Testis (tissue), 2 donors: ENCODE measurements at regions not wholly inside any gene's neighbourhood (a gene's known extent, or its start where the extent isn't known, plus 50 kb on each side); places are given as distances from the start of the nearest gene placed in this dataset.
A peak's percentile ranks its signal among the peaks of the same experiment; 100 is the strongest.

Experiments used
- DNase-seq: peaks from one replicate; pipeline ENCODE4 v3.0.0-alpha.2; 2019
- H3K27ac ChIP-seq, 2 donors: fragments of 200-600 bp; sonication (generic); one replicate each; pipeline ENCODE4 v1.5.1; 2019
- H3K27me3 ChIP-seq: fragments of 200-600 bp; sonication (generic); one replicate; pipeline ENCODE4 v1.5.1; 2019
- H3K36me3 ChIP-seq: fragments of 200-600 bp; sonication (generic); one replicate; pipeline ENCODE4 v1.5.1; 2017; ENCODE audit warnings: low read depth; ENCODE audit errors: missing control alignments
- H3K4me1 ChIP-seq: fragments of 200-600 bp; sonication (generic); one replicate; pipeline ENCODE4 v1.5.1; 2019
- H3K4me3 ChIP-seq, 2 donors: fragments of 200-600 bp; sonication (generic); one replicate each; pipeline ENCODE4 v1.5.1; 2017 to 2019
- H3K9me3 ChIP-seq: fragments of 200-600 bp; sonication (generic); one replicate; pipeline ENCODE4 v1.5.1; 2017
- POLR2A ChIP-seq: fragments of 450-650 bp; IDR thresholded peaks from one replicate; pipeline ENCODE4 v1.6.1; 2017; ENCODE audit warnings: antibody characterized with exemption, mild to moderate bottlenecking, moderate library complexity
- WGBS, 2 donors: methylation state at CpG; one replicate each; pipeline ENCODE4 v1.1.5; 2018; 5-methylcytosine and 5-hydroxymethylcytosine counted together
- intact Hi-C: fragments of 100-400 bp; cut with DNase I; formaldehyde crosslinking; loops from one replicate; pipeline ENCODE4 v1.15.1; 2023; ENCODE audit warnings: low total_unique reads
- TF ChIP-seq, protein P1 (sequence below), 3 experiments: fragments of 450-650 bp in 2 of 3; fragments of 200-600 bp in 1 of 3; sonication (generic) in 1 of 3; IDR thresholded peaks; one replicate each; pipeline ENCODE4 v1.5.1; 2016 to 2019; ENCODE audit warnings: antibody characterized with exemption in 3 of 3, mild to moderate bottlenecking in 2 of 3, moderate library complexity in 1 of 3

- H3K9me3 ChIP-seq: no peaks in the 10 kb centered on the region
- intact Hi-C loops: no loop called here
- DNase-seq: no peak
- no peaks in the 10 kb centered on the region for H3K36me3 ChIP-seq
- no peak overlapping the region for H3K27ac ChIP-seq
- H3K4me3 ChIP-seq: peak overlapping the region in 1 of 2 donors; percentile 36
- WGBS, 2 donors: 71 to 74% methylated on average over 3 to 4 of the region's 4 CpGs
- no peaks in the 10 kb centered on the region for H3K4me1 ChIP-seq
- no peaks in the 10 kb centered on the region for H3K27me3 ChIP-seq
- no peak for TF ChIP-seq POLR2A
- TF ChIP-seq, protein P1, sequence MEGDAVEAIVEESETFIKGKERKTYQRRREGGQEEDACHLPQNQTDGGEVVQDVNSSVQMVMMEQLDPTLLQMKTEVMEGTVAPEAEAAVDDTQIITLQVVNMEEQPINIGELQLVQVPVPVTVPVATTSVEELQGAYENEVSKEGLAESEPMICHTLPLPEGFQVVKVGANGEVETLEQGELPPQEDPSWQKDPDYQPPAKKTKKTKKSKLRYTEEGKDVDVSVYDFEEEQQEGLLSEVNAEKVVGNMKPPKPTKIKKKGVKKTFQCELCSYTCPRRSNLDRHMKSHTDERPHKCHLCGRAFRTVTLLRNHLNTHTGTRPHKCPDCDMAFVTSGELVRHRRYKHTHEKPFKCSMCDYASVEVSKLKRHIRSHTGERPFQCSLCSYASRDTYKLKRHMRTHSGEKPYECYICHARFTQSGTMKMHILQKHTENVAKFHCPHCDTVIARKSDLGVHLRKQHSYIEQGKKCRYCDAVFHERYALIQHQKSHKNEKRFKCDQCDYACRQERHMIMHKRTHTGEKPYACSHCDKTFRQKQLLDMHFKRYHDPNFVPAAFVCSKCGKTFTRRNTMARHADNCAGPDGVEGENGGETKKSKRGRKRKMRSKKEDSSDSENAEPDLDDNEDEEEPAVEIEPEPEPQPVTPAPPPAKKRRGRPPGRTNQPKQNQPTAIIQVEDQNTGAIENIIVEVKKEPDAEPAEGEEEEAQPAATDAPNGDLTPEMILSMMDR (IDR thresholded peaks at IDR 0.05): no peak
Measured at GRCh38 chr13:80074811-80075210, 266.1 kb downstream of the SPRY2 start.

GRCh38 chr13:80074143-80074752, 266.7 kb downstream of the SPRY2 start:
- WGBS, 2 donors: 70 to 80% methylated on average over 13 of the region's 13 CpGs
- TF ChIP-seq POLR2A: no peak
- TF ChIP-seq, protein P1 (IDR thresholded peaks at IDR 0.05): no peak
- Histone ChIP-seq H3K27me3 (no peaks in the 10 kb centered on the region), H3K27ac (no peak overlapping the region), H3K4me1 (no peaks in the 10 kb centered on the region), H3K36me3 (no peaks in the 10 kb centered on the region), H3K4me3 (peak overlapping the region in 1 of 2 donors; percentile 36), H3K9me3 (no peaks in the 10 kb centered on the region)
- intact Hi-C loops: no loop called here
- peak; percentile 41 for DNase-seq

DNA sequence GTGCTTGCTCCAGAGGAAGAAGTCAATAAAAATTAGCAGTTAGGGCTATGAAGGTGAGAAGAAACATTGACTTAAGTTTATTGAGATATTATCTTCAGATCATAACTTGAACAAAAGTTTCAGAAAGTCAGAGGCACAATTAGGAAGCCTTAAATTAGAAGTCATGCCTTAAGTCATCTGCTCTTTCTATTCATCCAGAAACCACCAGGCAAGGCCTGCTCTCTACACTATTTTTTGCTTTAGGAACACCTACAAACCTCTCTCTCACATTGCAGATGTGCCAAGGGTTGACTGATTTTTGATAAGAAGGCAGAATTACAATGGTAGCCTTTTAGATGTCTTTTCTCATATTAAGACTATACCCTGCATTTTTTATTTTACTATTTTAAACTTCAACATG, 268.7 kb downstream of the SPRY2 start:
- Histone ChIP-seq H3K9me3 (no peaks in the 10 kb centered on the region), H3K27me3 (no peaks in the 10 kb centered on the region), H3K4me1 (no peaks in the 10 kb centered on the region), H3K27ac (no peak overlapping the region), H3K36me3 (no peaks in the 10 kb centered on the region), H3K4me3 (no peak overlapping the region)
- intact Hi-C loops: no loop called here
- TF ChIP-seq, protein P1 (IDR thresholded peaks at IDR 0.05): no peak
- TF ChIP-seq POLR2A: no peak
- DNase-seq: no peak

DNA sequence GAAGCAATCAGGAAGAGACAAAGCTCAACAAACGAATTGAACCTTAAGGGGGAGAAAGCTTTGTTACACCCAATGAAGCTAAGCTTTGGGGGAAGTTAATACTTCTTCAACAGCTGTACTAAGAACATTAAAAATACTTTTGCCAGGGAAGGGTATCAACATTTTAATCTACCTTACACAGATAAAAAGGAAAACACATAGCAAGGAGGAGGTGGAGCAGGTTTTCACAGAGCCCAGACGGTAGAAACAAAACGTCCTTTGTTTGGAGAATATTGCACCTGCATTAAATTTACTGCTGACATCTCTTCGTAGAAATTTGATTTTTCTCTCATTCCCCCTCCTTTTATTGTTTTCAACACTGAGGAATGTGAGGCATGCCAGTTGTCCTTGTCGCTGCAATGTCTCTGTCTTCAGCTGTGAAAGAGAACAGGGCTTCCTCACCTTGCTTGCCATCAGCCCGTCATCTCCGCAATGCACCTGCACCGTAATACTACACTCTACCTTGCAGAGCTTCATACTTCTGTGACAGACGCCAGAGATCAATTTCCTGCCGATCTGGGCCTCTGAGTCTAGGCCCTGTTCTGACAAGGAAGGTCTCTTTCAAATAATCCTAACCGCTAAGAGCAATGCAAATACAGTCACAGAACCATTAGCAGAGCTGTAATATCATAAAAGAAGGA, 270.8 kb downstream of the SPRY2 start:
- Histone ChIP-seq H3K9me3 (no peaks in the 10 kb centered on the region), H3K4me3 (no peak overlapping the region), H3K4me1 (no peaks in the 10 kb centered on the region), H3K27ac (no peak overlapping the region), H3K27me3 (no peaks in the 10 kb centered on the region), H3K36me3 (no peaks in the 10 kb centered on the region)
- intact Hi-C loops: no loop called here
- WGBS, 2 donors: 71 to 80% methylated on average over 11 of the region's 11 CpGs
- no peak for DNase-seq
- TF ChIP-seq, protein P1 (IDR thresholded peaks at IDR 0.05): no peak
- TF ChIP-seq POLR2A: no peak

DNA sequence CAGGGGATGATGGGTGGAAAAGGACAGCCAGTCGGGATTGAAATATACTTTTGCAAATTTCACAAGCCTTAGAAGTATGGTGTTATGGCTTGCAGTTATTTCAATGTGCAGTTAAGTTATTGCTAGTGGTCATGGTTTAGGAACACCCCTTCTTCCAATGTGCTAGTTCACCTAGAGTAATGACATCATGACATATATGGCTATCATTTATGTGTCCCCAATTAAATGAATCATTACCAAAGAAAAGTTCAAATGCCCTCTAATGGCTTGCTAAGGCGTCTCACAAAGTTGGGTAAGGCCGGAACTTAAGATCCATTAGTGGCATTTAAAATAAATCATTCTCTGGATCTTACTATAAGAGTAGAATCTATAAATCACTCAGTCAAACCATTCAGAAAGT, 271.6 kb downstream of the SPRY2 start:
- no peak overlapping the region for H3K27ac ChIP-seq
- no peaks in the 10 kb centered on the region for H3K9me3 ChIP-seq
- no peak overlapping the region for H3K4me3 ChIP-seq
- no peak for TF ChIP-seq POLR2A
- TF ChIP-seq, protein P1 (IDR thresholded peaks at IDR 0.05): no peak
- no peaks in the 10 kb centered on the region for H3K36me3 ChIP-seq
- no peak for DNase-seq
- WGBS, 2 donors: 94% methylated on average over 3 of the region's 3 CpGs
- H3K27me3 ChIP-seq: no peaks in the 10 kb centered on the region
- intact Hi-C loops: no loop called here
- no peaks in the 10 kb centered on the region for H3K4me1 ChIP-seq
